ENCODE measurements at regions not wholly inside any gene's neighbourhood (a gene's known extent, or its start where the extent isn't known, plus 50 kb on each side); places are given as distances from the start of the nearest gene placed in this dataset.

DNA sequence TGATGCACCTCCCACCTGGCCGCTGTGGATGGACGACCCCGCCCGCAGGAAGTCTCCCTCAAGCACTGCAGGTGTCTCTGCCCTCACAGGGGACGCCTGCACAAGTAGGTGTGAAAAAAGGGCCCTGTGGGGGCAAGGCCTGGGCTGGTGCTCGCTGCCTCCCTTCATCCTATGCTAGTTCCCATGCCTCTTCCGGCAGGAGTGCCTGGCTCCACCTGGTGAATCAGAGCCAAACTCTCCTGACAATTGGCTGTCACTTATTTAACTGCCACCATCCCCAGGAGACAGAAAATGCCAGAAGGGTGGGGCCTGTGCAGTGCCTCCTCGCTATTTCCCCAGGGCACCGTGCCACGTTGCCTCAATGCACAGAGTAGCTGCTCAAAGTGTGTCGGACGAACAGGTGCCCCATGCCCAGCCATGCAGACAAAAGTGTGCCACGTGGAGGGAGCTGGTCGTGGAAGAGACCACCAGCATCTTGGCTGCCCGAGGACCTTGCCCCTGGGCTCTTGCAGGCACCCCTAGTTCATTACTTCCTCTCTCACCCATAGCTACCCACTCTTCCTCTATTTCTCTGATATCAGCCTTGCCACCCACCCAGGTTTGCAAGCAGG is 170.7 kb downstream of the SEC14L1 start:
- Mint-ChIP-seq H3K27me3 (peaks cover 5% of the 10 kb centered on the region), H3K27ac (peak overlapping the region in 2 of 3 donors; percentile 68 to 88), H3K4me1 (peaks cover 7 to 21% (median 21%) of the 10 kb centered on the region in 3 donors), H3K9me3 (no peaks in the 10 kb centered on the region), H3K4me3 (peak overlapping the region in 3 of 4 donors; percentile 9 to 88 (median 87)), H3K36me3 (no peaks in the 10 kb centered on the region)

DNA sequence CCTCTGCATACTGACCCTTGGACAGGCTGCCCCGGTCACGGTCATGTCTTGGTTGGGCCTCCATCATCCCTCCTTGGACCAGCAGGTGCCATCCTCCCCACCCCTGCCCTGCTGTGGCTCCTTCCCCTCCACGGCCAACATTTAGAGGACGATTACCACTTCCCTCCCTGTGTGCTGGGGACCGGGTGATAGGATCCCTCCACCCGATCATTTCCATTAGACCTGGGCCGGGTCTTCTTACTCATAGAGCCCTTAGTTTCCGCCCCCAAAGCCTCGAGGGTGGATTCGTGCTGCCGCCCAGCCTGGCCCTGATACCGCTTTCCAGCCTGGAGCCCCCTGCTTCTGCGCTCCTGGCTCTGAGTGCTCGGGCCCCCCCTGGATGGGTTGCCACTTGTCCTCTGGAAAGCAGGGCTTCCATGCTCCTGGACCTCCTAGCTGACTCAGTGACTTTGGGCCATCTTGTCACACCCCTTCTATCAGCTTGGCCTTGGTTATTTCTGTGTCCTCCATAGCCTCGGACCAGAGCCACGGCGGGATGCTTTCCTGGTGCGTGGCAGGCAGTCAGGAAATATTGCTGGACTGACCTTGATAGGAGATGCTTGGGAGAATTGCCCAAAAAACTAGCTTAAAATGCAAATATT is 171.4 kb downstream of the SEC14L1 start:
- Mint-ChIP-seq H3K9me3 (no peaks in the 10 kb centered on the region), H3K27me3 (peaks cover 4% of the 10 kb centered on the region), H3K27ac (peak overlapping the region in 1 of 3 donors; percentile 88), H3K4me1 (peaks cover 13 to 26% (median 23%) of the 10 kb centered on the region in 3 donors), H3K36me3 (no peaks in the 10 kb centered on the region), H3K4me3 (peak overlapping the region in 2 of 4 donors; percentile 5 to 87)

- H3K4me1 Mint-ChIP-seq = peaks cover 18 to 27% (median 25%) of the 10 kb centered on the region in 3 donors
- H3K27ac Mint-ChIP-seq = no peak overlapping the region
- H3K4me3 Mint-ChIP-seq = peak overlapping the region in 1 of 4 donors; percentile 66
- no peaks in the 10 kb centered on the region for H3K9me3 Mint-ChIP-seq
- H3K27me3 Mint-ChIP-seq = peaks cover 4% of the 10 kb centered on the region
- H3K36me3 Mint-ChIP-seq = no peaks in the 10 kb centered on the region
These were observed 172.2 kb downstream of the SEC14L1 start for GRCh38 chr17:77312786-77313599.

- Mint-ChIP-seq H3K36me3 (no peaks in the 10 kb centered on the region), H3K27me3 (peaks cover 4% of the 10 kb centered on the region), H3K4me1 (peaks cover 24 to 29% (median 27%) of the 10 kb centered on the region in 3 donors), H3K4me3 (no peak overlapping the region), H3K9me3 (no peaks in the 10 kb centered on the region), H3K27ac (no peak overlapping the region)
These were observed 173.1 kb downstream of the SEC14L1 start for GRCh38 chr17:77313831-77314230.

GRCh38 chr17:77314601-77315000 is 173.8 kb downstream of the SEC14L1 start:
- peaks cover 32 to 37% (median 34%) of the 10 kb centered on the region in 3 donors for H3K4me1 Mint-ChIP-seq
- H3K27ac Mint-ChIP-seq = no peak overlapping the region
- no peak overlapping the region for H3K4me3 Mint-ChIP-seq

DNA sequence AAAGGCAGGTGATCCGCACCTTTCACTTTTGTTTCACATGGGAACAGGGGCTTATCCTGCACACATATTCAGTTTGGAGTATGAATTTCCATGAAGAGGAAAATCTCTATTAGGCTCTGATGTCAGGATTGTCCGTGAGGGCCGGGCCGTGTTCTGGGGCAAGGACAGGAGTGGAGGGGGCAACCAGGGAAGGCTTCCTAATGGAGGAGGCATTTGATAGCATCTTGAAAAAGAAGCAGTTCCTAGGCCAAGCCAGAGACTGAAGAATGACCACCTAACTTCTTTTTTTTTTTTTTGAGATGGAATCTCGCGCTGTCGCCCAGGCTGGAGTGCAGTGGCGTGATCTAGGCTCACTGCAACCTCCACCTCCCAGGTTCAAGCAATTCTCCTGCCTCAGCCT is 174.2 kb downstream of the SEC14L1 start:
- H3K27ac Mint-ChIP-seq = peak overlapping the region in 1 of 3 donors; percentile 16
- H3K27me3 Mint-ChIP-seq = peaks cover 7% of the 10 kb centered on the region
- H3K36me3 Mint-ChIP-seq = no peaks in the 10 kb centered on the region
- peaks cover 36 to 37% (median 37%) of the 10 kb centered on the region in 3 donors for H3K4me1 Mint-ChIP-seq
- H3K4me3 Mint-ChIP-seq = no peak overlapping the region
- H3K9me3 Mint-ChIP-seq = no peaks in the 10 kb centered on the region

More at GRCh38 chr17:77314601-77315000, 173.8 kb downstream of the SEC14L1 start:
- Mint-ChIP-seq H3K27me3 (peaks cover 7% of the 10 kb centered on the region), H3K9me3 (no peaks in the 10 kb centered on the region), H3K36me3 (no peaks in the 10 kb centered on the region)

- peak overlapping the region in 1 of 3 donors; percentile 16 for H3K27ac Mint-ChIP-seq
- no peaks in the 10 kb centered on the region for H3K36me3 Mint-ChIP-seq
- H3K9me3 Mint-ChIP-seq = no peaks in the 10 kb centered on the region
- peak overlapping the region in 1 of 4 donors; percentile 57 for H3K4me3 Mint-ChIP-seq
- peaks cover 39 to 41% (median 41%) of the 10 kb centered on the region in 3 donors for H3K4me1 Mint-ChIP-seq
- peaks cover 7% of the 10 kb centered on the region for H3K27me3 Mint-ChIP-seq
These were observed 174.9 kb downstream of the SEC14L1 start for GRCh38 chr17:77315551-77316190.

- Mint-ChIP-seq H3K27ac (peak overlapping the region in 2 of 3 donors; percentile 27 to 39), H3K9me3 (no peaks in the 10 kb centered on the region), H3K36me3 (no peaks in the 10 kb centered on the region), H3K27me3 (peaks cover 7% of the 10 kb centered on the region), H3K4me1 (peaks cover 41 to 44% (median 41%) of the 10 kb centered on the region in 3 donors), H3K4me3 (peak overlapping the region in 1 of 4 donors; percentile 57)
These were observed 175.4 kb downstream of the SEC14L1 start for GRCh38 chr17:77316191-77316641.

DNA sequence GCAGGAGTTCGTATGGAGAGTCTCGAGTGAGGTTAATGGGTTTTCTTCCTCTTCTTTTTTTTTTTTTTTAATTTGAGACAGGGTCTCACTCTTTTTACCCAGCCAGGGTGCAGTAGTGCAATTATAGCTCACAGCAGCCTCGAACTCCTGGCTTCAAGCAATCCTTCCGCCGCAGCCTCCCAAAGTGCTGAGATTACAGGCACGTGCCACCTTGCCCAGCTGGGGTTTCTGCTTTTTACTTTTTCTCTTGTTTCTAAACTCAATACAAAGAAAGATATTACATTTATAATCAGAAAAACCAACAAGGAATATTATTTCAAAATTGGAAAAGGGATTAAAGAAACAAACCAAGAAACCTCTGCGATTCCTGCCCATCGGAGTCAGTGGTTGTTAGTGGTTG is 175.9 kb downstream of the SEC14L1 start:
- no peaks in the 10 kb centered on the region for H3K9me3 Mint-ChIP-seq
- peak overlapping the region in 1 of 3 donors; percentile 39 for H3K27ac Mint-ChIP-seq
- H3K4me1 Mint-ChIP-seq = peaks cover 36 to 41% (median 39%) of the 10 kb centered on the region in 3 donors
- H3K36me3 Mint-ChIP-seq = no peaks in the 10 kb centered on the region
- H3K4me3 Mint-ChIP-seq = peak overlapping the region in 2 of 4 donors; percentile 58 to 76
- H3K27me3 Mint-ChIP-seq = peaks cover 6% of the 10 kb centered on the region

DNA sequence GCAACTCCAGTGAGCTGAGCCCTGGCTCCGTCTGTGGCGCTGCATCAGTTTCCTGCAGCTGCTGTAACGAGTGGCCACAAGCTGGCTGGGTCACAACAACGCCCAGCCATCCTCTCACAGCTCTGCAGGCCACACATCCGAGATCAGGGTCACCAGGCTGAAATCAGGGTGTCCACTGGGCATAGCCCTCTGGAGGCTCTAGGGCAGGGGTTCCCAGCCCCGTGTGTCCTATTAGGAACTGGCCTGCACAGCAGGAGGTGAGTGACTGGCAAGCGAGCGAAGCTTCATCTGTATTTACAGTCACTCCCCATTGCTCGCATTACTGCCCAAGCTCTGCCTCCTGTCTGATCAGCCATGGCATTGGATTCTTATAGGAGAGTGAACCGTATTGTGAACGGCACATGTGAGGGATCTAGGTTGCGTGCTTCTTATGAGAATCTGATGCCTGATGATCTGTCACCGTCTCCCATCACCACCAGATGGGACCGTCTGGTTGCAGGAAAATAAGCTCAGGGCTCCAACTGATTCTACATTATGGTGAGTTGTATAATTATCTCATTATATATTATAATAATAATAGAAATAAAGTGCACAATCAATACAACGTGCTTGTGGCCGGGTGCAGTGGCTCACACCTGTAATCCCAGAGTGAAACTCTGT is 176.5 kb downstream of the SEC14L1 start:
- Mint-ChIP-seq H3K4me3 (peak overlapping the region in 2 of 4 donors; percentile 10 to 23), H3K27ac (peak overlapping the region in 1 of 3 donors; percentile 39), H3K36me3 (peaks cover under 1% of the 10 kb centered on the region), H3K9me3 (no peaks in the 10 kb centered on the region), H3K4me1 (peaks cover 37 to 38% (median 37%) of the 10 kb centered on the region in 3 donors), H3K27me3 (peaks cover 6% of the 10 kb centered on the region)

- H3K27ac Mint-ChIP-seq = peak overlapping the region; percentile 65 to 98 (median 97)
- H3K4me3 Mint-ChIP-seq = peak overlapping the region in 1 of 4 donors; percentile 82
- peaks cover 37 to 43% (median 40%) of the 10 kb centered on the region in 3 donors for H3K4me1 Mint-ChIP-seq
- peaks cover 7% of the 10 kb centered on the region for H3K27me3 Mint-ChIP-seq
- peaks cover 3% of the 10 kb centered on the region for H3K36me3 Mint-ChIP-seq
- H3K9me3 Mint-ChIP-seq = no peaks in the 10 kb centered on the region
These were observed 177.3 kb downstream of the SEC14L1 start for GRCh38 chr17:77318021-77318420.

DNA sequence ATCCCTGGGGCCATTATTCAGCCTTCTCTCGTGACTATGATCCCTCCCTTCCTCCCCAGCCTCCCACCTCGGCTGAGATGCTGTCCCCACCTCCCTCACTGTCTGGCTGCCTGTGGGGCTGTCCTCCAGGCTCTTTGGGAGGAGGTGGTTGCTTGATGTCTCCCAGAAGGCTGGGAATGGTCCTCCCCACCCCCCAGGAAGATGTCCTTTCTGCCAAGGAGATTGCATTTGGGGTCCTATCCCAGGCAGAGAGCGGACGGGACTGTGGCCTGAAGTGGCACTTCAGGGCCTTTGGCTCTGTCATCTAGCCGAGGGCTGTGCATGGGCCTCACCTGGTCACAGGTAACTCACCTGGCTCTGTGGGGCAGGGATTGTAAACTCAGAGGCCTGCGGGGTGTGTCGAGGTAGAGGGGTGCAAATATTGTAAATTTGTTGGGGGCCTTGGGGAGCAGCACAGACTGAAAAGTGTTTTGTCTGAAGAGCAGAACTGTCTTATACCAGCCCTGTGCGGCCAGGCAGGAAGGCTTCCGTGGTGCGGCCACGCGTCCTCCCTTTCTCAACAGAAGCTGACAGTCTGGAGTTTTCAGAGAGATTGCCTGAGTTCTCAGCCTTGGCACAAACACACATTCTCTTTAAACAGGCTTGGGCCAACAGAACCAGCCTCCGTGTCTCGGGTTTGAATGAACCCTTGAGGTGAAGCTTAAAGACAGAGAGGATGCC is 177.9 kb downstream of the SEC14L1 start:
- peaks cover 0 to under 1% (median 0%) of the 10 kb centered on the region in 3 donors for H3K9me3 Mint-ChIP-seq
- H3K27ac Mint-ChIP-seq = peak overlapping the region; percentile 90 to 98 (median 97)
- H3K27me3 Mint-ChIP-seq = peaks cover 7% of the 10 kb centered on the region
- peaks cover 3% of the 10 kb centered on the region for H3K36me3 Mint-ChIP-seq
- peaks cover 42 to 49% (median 46%) of the 10 kb centered on the region in 3 donors for H3K4me1 Mint-ChIP-seq
- peak overlapping the region; percentile 82 to 98 (median 94) for H3K4me3 Mint-ChIP-seq

DNA sequence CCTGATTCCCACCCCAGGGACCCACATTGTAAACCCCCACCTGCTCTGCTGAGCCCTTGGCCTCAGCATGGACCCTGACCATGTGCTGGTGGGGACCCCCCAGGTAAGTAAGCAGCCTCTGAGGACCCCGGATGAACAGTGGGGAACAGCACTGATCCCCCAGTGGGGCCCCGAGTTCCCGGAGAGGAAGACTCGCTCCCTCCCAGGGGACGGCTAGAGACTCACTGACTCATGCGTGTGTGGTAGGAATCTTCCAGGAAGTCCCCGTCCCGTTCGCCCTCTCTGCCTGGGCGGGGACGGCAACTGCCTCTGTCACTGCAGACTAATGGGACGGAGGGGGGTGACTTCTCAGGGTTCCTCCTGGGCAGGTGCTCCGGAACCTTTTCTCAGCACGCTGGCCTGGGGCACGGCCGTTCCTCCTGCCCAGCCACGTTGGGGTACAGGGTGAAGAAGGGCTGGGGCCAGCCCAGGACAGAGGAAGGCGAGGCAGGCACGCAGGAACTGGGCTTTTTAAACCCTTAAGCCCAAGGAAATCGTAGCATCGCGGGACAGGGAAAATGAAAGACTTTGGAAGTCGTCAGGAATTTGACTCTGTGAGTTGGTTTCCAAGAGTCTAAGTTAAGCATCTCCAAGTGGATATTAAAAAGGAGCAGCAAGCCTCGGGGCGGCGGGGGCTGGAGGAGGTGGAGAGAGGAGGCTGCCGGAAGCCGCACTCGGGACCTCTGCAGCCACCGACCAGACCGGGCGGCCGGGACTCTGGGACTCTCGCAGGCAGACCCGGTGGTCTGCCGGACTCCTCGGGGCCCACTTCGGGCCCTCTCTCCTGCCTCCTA is 178.7 kb downstream of the SEC14L1 start:
- peak overlapping the region; percentile 82 to 98 (median 94) for H3K4me3 Mint-ChIP-seq
- H3K27me3 Mint-ChIP-seq = peaks cover 7% of the 10 kb centered on the region
- peak overlapping the region; percentile 90 to 98 (median 97) for H3K27ac Mint-ChIP-seq
- H3K9me3 Mint-ChIP-seq = peaks cover 0 to 2% (median 0%) of the 10 kb centered on the region in 3 donors
- H3K4me1 Mint-ChIP-seq = peaks cover 47 to 53% (median 53%) of the 10 kb centered on the region in 3 donors
- peaks cover 3% of the 10 kb centered on the region for H3K36me3 Mint-ChIP-seq

Measured in IgD-negative memory B cell (primary cell).